HG03280 (cell line): ENCODE measurements at regions not wholly inside any gene's neighbourhood (a gene's known extent, or its start where the extent isn't known, plus 50 kb on each side); places are given as distances from the start of the nearest gene placed in this dataset.
"Not testable (repeated sequence)": the region's sequence is repeated elsewhere in the genome, so short reads cannot be mapped to it uniquely, and the experiment has no call there.

Experiments
- ATAC-seq: cut with Tn5 transposase; IDR thresholded peaks from one replicate; pipeline ENCODE4 v1.9.1; 2021; ENCODE audit warnings: mild to moderate bottlenecking, moderate library complexity; ENCODE audit not compliant: unreplicated experiment

- ATAC-seq = not testable (repeated sequence)
Measured at GRCh38 chr6:26951211-26951610, 291.7 kb upstream of the ZNF322 start.

- ATAC-seq = not testable (repeated sequence)
Measured at GRCh38 chr6:26956078-26956600, 291.4 kb upstream of the PRSS16 start.

GRCh38 chr6:26956601-26957184 lies 290.8 kb upstream of the PRSS16 start:
- ATAC-seq = not testable (repeated sequence)

- not testable (repeated sequence) for ATAC-seq
Measured at GRCh38 chr6:26957399-26958127, 289.9 kb upstream of the PRSS16 start.

GRCh38 chr6:26961236-26961635 lies 286.3 kb upstream of the PRSS16 start:
- ATAC-seq = not testable (repeated sequence)

GRCh38 chr6:27002447-27002846 lies 245.1 kb upstream of the PRSS16 start:
- no peak for ATAC-seq

GRCh38 chr6:27007020-27007419 lies 240.5 kb upstream of the PRSS16 start:
- no peak for ATAC-seq

GRCh38 chr6:27008613-27009012 lies 238.9 kb upstream of the PRSS16 start:
- ATAC-seq = not testable (repeated sequence)

GRCh38 chr6:27014053-27014452 lies 233.4 kb upstream of the PRSS16 start:
- ATAC-seq = not testable (repeated sequence)

GRCh38 chr6:27016689-27017088 lies 230.8 kb upstream of the PRSS16 start:
- ATAC-seq = no peak

- ATAC-seq = not testable (repeated sequence)
Measured at GRCh38 chr6:27018401-27018800, 229.1 kb upstream of the PRSS16 start.

- no peak for ATAC-seq
Measured at GRCh38 chr6:27019651-27020552, 227.6 kb upstream of the PRSS16 start.

GRCh38 chr6:27020553-27020880 lies 227.0 kb upstream of the PRSS16 start:
- no peak for ATAC-seq

- ATAC-seq = no peak
Measured at GRCh38 chr6:27023664-27024063, 223.8 kb upstream of the PRSS16 start.

- ATAC-seq = no peak
Measured at GRCh38 chr6:27025351-27025750, 222.2 kb upstream of the PRSS16 start.

GRCh38 chr6:27026361-27026760 lies 221.1 kb upstream of the PRSS16 start:
- ATAC-seq = no peak

GRCh38 chr6:27031302-27031701 lies 216.2 kb upstream of the PRSS16 start:
- no peak for ATAC-seq

- ATAC-seq = no peak
Measured at GRCh38 chr6:27038498-27038897, 209.0 kb upstream of the PRSS16 start.

- no peak for ATAC-seq
Measured at GRCh38 chr6:27040244-27041042, 207.1 kb upstream of the PRSS16 start.

GRCh38 chr6:27043244-27043643 lies 204.3 kb upstream of the PRSS16 start:
- no peak for ATAC-seq

- ATAC-seq = not testable (repeated sequence)
Measured at GRCh38 chr6:27045131-27045530, 202.4 kb upstream of the PRSS16 start.
